MM.1S (cell line): ENCODE measurements at regions not wholly inside any gene's neighbourhood (a gene's known extent, or its start where the extent isn't known, plus 50 kb on each side); places are given as distances from the start of the nearest gene placed in this dataset.
"Not testable (repeated sequence)": the region's sequence is repeated elsewhere in the genome, so short reads cannot be mapped to it uniquely, and the experiment has no call there.

ENCODE experiments used
- EZH2 ChIP-seq: fragments of 300-600 bp; sonication (generic); optimal IDR thresholded peaks from 2 replicates; pipeline ENCODE3; 2017; ENCODE audit warnings: low read depth, mild to moderate bottlenecking, antibody characterized with exemption, low read length, mixed read lengths
- TF ChIP-seq, protein P1 (sequence below): fragments of 300-600 bp; sonication (generic); IDR thresholded peaks from 2 replicates; pipeline ENCODE4 v1.5.1; 2016; ENCODE audit warnings: antibody characterized with exemption, low read length, mixed read lengths

DNA sequence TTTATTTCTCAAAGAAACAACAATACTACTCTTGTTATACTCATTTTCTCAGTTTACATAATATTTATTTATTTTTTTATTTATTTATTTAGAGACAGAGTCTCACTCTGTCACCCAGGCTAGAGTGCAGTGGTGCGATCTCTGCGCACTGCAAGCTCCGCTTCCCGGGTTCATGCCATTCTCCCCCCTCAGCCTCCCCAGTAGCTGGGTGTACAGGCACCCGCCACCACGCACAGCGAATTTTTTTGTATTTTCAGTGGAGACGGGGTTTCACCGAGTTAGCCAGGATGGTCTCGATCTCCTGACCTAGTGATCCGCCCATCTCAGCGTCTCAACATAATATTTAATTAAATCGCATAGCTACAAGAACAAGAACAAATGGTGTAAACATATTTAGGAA lies 2932.3 kb upstream of the OR11H1 start:
- TF ChIP-seq, protein P1, sequence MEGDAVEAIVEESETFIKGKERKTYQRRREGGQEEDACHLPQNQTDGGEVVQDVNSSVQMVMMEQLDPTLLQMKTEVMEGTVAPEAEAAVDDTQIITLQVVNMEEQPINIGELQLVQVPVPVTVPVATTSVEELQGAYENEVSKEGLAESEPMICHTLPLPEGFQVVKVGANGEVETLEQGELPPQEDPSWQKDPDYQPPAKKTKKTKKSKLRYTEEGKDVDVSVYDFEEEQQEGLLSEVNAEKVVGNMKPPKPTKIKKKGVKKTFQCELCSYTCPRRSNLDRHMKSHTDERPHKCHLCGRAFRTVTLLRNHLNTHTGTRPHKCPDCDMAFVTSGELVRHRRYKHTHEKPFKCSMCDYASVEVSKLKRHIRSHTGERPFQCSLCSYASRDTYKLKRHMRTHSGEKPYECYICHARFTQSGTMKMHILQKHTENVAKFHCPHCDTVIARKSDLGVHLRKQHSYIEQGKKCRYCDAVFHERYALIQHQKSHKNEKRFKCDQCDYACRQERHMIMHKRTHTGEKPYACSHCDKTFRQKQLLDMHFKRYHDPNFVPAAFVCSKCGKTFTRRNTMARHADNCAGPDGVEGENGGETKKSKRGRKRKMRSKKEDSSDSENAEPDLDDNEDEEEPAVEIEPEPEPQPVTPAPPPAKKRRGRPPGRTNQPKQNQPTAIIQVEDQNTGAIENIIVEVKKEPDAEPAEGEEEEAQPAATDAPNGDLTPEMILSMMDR = not testable (repeated sequence)
- not testable (repeated sequence) for TF ChIP-seq EZH2
